GM04504 (cell line): ENCODE measurements at regions not wholly inside any gene's neighbourhood (a gene's known extent, or its start where the extent isn't known, plus 50 kb on each side); places are given as distances from the start of the nearest gene placed in this dataset.

Source experiments
- DNase-seq: peaks from one replicate; pipeline ENCODE4 v3.0.0-alpha.2; 2012; ENCODE audit warnings: low read depth

DNA sequence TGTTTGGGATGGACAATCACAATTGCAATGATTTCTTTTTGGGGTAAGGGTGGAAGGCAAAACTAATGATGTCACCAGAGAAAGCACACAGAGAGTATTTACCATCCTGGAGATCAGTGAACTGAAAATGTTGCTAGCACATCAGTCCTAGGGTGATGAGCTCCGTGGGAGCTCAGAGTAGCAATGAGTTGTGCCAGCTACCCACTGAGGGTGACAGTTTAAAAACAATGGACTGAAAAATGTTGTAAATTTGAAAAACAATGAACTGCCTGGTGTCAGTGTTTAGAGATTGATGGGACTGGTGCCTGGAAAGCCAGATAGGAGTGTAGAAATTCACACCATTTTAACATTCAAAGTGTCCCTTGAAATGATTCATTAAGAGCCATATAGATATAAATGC is 198.5 kb downstream of the ATP23 start:
- no peak for DNase-seq

DNA sequence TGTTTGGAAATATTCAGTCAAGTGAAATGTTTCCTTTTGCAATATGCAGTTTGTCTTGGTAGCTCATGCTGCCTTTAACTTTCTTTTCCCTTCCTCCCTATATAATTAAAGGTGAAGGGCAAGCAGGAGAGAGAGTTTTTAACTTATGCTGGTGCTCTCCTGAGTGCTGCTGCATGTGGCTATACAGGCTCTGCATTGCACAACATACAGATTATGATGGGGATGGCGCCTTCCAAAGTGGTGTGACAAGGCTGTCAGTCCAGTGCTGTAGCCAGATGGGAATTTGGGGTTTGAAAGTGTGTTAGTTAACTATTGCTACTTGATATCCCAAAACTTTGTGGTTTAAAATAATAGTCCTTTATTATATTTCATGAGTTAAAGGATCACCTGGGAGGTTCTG is 199.0 kb downstream of the ATP23 start:
- no peak for DNase-seq

DNA sequence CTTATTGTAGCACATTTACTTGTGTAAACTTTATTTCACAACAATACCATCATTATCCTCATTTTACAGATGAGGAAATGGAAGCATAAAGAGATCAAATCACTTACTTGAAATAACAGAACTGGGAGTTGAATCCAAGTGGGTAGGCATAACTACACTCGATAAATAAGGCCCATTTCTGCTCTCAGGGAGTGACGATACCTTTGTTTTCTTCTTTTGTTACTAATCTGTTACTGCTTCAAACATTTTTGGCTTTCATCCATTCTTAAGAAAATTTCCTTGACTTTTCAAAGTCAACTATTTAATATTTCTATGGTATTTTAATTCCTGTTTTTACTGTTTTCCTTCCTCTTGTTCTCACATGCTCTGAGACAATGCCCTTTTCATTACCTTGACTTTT is 201.6 kb downstream of the ATP23 start:
- no peak for DNase-seq

DNA sequence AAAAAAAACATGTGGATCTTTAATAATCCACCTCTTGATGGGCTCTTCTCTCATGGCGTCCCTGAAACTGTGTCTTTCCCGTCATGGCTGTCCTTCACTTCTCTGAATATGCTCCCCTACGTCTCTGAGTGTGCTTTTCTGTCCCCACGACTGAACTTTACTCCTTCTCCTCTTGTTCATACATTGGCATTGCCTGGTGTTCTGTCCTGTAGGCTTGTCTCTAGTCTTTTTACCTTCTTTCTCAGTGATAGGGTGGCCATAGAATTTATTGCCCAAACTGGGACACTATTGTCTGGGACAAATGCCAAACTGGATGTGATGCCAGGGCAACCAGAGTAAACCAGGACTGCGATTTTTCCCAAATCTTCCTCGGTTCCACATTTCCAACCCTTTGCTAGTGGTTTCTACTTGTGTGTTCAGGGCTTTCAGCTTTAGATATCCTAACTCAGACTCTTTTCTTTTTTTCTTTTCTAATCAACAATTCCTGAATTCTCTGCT is 202.2 kb downstream of the ATP23 start:
- DNase-seq = no peak

DNA sequence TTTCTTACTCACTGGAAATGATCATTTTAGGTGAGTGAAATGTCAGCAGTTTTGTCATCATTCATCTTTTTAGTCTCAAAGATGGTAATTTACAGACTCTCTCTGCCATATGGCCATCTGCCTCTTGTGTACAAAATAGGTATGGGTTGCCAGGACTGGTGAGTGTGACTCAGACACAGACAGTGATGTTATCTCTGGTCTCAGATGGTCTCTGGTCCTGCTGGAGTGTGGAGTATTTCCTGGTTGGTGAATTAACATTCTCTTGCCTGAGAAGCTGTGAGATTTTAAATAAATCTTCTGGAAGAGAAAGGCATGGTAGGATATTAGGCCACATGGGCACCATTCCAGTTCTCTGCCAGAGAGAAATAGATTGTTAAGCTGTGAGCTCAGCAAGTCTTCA is 207.0 kb downstream of the ATP23 start:
- DNase-seq = peak; percentile 69

DNA sequence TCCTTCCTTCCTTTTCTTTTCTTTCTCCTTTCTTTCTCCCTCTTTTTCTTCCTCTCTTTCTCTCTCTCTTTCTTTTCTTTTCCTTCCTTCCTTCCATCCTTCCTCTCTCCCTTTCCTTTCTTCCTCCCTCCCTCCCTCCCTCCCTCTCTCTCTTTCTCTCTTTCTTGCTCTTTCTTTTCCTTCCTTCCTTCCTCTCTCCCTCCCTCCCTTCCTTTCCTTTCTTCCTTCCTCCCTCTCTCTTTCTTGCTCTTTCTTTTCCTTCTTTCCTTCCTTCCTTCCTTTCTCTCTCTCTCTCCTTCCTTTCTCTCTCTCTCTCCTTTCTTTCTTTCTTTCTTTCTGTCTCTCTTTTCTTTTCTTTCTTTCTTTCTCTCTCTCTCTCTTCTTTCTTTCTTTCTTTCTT is 207.6 kb downstream of the ATP23 start:
- DNase-seq = no peak

DNA sequence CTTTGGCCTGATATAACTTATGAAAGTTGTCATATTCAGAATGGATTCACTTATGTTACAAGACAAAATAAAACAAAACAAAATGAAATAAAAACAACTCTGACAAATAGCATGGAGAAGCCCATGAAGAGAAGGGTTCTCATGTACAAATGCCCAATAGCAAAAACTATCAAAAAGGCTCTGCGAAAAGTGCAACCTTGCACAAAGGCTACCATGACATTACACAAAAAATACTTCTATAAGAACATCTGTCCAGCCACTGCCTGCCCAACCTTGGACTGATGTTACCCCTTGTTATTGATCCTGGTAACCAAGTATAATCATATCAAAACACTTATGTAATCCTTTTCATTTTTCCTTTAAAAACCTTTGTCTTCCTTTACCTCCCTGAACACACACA is 213.0 kb downstream of the ATP23 start:
- no peak for DNase-seq

DNA sequence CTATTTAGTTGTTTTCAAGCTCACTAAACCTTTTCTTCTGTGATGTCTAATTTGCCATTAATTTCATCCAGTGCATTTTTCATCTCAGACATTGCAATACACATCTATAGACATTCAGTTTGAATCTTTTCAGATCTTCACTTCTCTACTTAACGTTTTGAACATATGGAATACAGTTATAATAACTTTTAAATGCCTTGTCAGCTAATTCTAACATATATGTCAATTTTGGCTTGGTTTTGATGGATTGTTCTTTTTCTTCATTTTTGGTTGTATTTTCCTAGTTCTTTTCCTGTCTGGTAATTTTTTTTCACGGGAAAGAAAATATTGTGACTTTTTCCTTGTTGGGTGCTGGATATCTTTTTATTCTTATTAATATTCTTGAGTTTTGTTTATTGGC is 215.3 kb downstream of the ATP23 start:
- no peak for DNase-seq

DNA sequence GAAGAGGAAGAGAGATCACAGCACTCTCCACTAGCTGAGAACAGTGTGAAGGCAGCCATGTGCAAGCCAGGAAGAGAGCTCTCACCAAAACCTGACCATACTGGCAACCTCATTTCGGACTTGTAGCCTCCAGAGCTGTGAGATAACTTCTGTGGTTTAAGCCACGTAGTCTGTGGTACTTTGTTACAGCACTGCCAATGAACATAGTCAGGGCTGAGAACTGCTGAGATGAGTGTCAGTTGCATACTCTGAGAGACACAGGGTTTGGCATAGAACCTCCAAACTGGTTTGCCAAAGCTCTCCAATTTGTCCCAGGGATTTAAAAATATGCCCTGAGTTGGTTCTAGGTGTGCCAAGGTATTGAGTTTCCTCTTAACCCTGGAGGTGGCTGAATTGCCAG is 218.6 kb downstream of the ATP23 start:
- DNase-seq = no peak

DNA sequence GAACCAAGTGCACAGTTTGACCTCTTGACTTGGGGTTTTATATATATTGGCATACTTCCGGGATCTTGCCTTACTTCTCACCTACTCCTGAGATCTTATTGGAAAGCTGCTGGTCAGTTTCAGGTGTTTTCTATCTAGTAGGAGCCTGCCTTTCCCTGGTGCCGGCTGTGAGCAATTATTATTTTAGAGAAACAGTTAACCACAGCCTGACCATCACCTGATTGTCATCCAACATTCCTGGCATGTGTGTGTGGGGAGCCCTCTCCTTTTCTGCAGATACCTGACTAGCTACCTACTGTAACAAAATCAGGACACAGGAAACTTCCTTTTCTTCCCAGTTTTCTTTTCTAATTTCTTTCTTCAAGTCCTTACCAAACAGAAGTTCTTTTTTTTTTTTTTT is 220.4 kb downstream of the ATP23 start:
- DNase-seq = no peak

DNA sequence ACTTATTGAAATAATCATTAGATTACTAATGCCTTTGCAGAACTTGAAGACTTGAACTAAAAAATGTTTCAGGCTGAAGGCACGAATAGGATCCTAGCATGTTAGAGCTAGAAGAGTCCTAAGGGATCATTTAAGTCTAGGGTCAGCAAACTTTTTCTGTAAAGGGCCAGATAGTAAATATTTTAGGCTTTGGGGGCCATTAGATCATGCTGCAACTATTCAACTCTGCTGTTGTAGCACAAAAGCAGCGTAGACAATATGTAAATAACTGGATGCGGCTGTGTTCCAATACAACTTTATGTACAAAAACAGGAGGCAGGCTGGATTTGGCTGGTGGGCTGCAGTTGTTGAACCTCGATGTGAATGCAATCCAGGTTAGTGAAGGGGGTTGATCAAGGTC is 221.7 kb downstream of the ATP23 start:
- DNase-seq = no peak

DNA sequence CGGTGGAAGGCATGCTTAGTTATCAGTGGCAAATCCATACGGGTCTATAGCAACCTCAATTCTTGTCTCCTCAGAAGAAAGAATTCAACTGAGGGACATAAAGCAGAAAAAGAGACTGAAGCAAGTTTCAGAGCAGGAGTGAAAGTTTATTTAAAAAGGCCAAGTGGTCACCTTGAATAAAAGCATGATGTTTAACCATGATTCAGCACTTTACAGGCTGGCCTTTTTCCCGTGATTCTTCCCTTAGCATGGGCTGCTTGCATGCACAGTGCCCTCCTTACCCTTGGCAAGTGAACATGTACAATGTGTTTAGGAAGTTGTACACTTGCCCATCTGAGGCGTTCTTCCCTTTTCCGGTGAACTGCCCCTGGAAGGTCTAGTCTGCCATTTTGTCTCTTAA is 225.3 kb downstream of the ATP23 start:
- DNase-seq = no peak

DNA sequence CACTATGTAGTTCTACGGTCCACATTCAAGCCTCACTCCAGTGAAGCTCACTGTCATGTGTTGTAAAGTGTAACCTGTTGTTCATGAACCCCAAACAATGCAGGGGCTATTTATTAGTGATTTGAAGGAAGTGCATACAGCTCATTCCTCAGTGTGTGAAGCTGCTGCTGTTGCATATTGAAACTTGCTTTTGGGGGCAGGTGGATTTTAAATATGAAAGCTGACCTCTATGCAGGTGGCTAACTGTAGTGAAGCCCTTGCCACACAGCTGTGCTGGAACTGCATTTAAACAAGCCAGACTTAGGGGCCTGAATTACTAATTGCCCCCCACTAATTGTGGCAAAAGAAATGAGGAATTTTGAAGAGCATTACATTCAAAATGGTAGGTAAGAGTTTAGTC is 226.3 kb downstream of the ATP23 start:
- DNase-seq = no peak

DNA sequence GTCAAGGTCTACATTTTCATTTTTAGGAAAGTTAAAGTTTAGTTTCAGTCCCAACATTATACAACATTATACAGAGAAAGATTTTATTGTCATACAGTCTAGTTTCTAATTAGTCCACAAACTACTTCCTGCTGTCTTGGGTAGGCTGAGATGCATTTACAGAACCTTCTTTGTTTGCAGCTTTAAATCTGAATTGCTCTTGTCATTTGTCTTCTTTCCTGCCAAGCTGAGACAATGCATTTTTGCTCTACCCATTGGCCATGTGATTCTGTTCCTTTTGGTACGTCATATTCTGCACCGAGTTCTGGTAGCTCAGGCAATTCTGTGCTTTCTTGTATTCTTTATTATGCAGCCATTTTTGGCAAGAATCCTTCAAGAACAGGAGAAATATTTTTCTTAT is 228.5 kb downstream of the ATP23 start:
- DNase-seq = no peak

DNA sequence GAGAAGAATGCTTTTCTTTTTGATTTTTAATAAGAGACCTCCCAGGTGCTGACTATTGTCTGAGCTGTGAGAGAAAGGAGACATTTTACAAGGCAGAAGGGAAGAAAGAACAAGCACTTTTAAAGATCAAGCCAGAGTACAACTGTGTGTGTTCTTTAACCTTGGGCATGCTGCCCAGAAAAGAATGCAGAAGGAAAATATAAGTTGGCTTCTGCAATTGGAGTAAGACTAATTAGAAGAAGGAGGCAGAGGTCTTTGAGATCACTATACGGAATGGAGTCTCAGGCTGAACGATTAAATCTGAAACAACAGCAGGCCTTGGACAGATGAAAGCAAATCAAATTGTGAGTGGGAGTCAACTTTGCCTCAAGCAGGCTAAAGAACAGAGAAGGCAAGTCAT is 230.5 kb downstream of the ATP23 start:
- DNase-seq = no peak

DNA sequence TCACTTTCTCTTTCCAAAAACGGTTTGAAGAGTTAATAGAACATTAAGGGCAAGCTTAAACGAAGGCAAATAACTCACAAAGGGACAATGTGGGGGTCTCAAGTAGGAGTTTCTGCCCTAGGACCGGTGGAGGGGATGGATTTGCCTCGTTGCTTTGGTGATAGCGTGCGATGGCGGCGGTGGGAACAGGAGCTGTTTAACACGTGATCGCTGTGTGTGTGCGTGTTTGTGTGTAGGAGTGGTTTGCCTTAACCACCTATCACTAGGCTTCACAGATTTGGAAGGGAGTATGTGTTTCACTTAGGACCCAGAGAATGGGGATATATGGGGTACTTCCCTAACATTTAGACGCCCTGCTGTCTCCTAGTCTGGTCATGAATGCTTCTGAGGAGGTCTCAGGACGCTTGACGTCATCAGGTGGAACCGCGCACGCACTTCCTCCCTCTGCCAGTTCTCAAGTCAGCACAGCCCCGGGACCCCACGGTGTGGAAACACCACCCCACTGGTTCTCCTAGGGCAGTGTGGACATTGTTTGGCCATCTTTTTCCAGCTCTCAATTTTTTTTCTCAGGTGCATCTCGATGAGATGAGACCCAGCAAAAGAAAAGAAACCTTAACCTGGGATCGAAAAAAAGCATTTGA is 231.2 kb downstream of the ATP23 start:
- DNase-seq = no peak

DNA sequence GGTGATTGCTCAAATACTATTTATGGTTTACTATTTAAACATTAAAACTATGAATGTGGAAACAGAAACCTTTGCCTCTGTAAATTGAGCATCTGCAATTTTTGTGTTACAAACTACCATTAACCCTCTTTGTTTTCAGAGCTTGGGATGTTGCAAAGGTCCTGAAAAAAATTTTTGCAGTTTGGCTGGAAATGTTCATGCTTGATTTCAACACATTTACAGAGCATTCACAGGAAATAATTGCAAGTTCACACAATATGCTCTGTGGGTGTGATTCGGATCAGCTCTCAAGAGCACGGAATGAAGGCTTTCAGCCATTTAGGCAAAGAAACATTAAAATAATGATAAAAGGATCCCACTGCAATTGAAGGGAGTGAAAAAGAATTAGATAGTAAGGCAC is 232.9 kb downstream of the ATP23 start:
- no peak for DNase-seq

DNA sequence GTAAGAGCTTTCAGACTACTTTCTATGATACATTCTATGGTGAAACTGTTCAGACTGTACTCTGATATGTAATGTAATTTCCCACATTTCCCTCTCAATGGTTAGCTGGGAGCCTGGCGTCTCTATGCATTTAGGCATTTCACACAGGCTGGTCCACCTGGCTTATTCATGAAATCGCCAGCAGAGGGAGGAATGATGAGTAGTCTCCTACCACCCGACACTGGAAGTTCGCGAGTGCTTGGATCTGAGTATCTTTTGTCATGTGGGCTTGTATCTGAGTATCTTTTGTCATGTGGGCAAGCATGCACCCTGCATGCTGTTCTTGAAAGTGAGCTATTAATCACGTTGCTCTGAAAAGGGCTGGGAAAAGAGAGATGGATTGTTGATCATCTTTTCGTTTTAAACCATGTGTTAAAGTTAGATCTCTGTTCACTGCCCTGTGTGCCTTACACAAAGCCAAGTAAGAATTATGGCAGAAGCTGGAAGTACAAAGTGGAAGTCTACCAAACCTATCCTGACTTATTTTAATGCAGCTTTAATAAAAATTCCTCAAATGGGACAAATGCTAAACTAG is 235.0 kb downstream of the ATP23 start:
- DNase-seq = peak; percentile 32

DNA sequence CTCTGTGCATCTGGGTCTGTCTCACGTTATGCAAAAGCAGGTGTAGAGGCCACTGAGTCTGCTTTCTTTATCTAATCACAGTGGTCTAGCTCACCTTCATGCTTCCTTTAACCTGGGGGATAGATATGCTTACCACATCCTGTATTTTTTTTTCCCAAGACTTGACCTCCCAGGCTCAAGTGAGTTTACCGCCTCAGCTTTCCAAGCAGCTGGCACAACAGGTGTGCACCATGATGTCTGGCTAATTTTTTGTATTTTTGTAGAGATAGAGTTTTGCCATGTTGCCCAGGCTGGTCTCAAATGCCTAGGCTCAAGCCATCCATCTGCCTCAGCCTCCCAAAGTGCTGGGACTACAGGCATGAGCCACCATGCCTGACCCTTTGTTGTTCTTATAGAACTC is 236.0 kb downstream of the ATP23 start:
- no peak for DNase-seq

DNA sequence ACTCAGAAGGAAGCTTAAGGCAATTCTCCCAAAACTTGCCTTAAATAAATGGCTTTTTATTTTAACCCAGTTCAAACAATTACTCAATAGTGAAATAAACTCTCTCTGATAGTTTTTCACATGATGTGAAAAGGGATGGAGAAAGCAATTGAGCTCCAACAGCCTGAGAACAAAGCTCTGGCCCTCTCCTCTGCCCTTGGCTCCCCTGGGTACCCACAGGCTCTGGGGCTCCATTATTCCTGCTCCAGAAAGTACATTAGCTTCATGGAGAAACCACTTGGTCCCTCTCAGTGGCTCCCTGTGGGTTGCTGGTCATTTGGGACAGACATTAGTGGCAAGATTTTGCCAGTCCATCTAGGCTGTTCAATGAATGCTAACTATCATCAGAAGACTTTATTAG is 242.8 kb downstream of the ATP23 start:
- no peak for DNase-seq

DNA sequence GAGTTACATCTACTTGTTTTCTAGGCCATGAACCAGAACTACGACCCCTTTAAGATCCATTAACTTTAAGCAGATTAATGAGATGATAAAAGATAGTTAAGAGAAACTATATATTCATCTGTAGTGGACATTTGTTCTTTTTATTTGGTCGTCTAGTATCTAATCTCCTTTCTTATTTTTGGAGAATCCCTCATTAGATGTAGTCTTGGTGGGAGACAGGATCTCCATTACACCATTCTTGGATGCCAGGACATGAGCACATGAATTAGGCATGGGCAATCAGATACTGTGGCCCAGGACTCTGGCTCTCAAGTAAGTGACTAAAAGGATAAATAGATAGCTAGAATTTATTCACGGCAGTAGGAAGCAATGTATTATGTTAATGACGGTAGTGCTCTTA is 245.0 kb downstream of the ATP23 start:
- DNase-seq = no peak

DNA sequence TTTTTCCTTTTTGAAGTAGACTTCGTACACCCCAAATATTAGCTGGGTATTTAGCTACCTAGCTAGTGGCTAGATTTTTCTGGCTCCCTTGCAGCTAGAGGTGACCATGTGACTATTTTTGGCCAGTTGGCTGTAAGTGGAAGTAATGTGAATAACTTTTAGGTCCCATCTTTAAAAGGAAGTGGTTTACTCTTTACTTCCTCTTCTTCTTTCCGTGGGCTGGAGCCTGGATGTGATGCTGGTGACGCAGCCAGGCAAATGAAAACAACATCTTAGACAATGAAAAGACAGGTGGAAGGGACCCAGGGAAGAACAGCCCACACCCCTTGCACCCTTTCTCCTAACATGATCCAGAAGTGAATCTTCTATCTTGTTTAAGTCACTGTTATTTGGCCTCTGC is 245.5 kb downstream of the ATP23 start:
- DNase-seq = no peak

DNA sequence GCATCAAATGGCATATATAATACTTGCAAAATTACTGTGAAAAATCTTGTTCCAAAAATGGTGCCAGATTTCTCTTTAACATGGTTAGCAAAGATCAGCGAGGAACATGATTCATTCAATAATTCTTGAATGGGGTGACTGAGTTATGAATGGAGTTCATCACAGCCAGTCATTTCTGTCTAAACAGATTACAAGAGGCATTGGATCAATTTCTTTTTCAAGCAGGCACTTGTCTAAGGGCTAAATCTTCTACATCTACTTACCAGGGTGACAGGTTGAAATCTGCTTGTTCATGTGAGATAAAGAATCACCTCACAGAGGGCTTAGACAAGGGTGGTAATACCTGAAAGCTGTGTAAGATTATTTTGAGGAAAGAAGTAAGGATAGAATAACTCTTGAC is 247.7 kb downstream of the ATP23 start:
- DNase-seq = no peak

DNA sequence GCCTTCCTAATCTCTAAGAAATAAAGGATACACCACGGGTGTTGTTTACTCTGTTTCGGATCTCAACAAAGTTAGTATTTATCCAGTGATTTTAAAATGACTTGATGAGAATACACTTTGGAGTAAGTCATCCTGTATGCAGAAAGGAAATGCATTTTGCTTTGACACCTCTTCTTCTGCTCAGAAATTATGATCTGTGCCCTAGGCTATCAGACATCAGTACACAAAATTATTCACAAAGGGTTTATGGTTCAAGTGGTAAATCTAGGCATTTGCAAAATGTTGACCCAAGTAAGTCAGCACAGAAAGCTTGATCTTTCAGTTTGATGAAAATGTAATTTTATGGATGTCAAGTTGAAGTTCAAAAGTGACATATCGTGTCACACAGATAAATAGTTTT is 248.5 kb downstream of the ATP23 start:
- no peak for DNase-seq
